CD14-positive monocyte (primary cell): ENCODE measurements at regions not wholly inside any gene's neighbourhood (a gene's known extent, or its start where the extent isn't known, plus 50 kb on each side); places are given as distances from the start of the nearest gene placed in this dataset.

Experiments used
- DNase-seq, 3 donors: peaks; one replicate each; pipeline ENCODE4 v3.0.0-alpha.2; 2011 to 2022
- H2AFZ ChIP-seq: 2 replicates; pipeline ENCODE4 v1.6.0; 2012; ENCODE audit warnings: mild to moderate bottlenecking, low read depth, low read length, inconsistent platforms; ENCODE audit not compliant: insufficient read depth, poor library complexity, severe bottlenecking
- H3K27ac ChIP-seq, 2 donors: 1 replicate in 1 of 2; 2 replicates in 1 of 2; pipeline ENCODE4 v1.5.1; 2012 to 2013; ENCODE audit warnings: low read length in 2 of 2, control low read depth in 1 of 2, inconsistent platforms in 1 of 2, low read depth in 1 of 2, mild to moderate bottlenecking in 1 of 2
- H3K27me3 ChIP-seq, 2 donors: one replicate each; pipeline versions ENCODE4 v1.6.0 to v1.6.1; 2011 to 2013; ENCODE audit warnings: low read length in 2 of 2; ENCODE audit not compliant: control insufficient read depth in 2 of 2, insufficient read depth in 2 of 2
- H3K36me3 ChIP-seq, 2 donors: replicated peaks in 1 of 2; 1 replicate in 1 of 2; 2 replicates in 1 of 2; pipeline versions ENCODE4 v1.5.1 to v1.6.1; 2012 to 2013; ENCODE audit warnings: low read length in 2 of 2, control low read depth in 1 of 2, inconsistent platforms in 1 of 2, mild to moderate bottlenecking in 1 of 2; ENCODE audit not compliant: insufficient read depth in 2 of 2, control insufficient read depth in 1 of 2
- H3K4me1 ChIP-seq, 2 donors: 1 replicate in 1 of 2; 2 replicates in 1 of 2; pipeline versions ENCODE4 v1.5.1 to v1.6.1; 2012 to 2013; ENCODE audit warnings: low read length in 2 of 2, control low read depth in 1 of 2, inconsistent platforms in 1 of 2, mild to moderate bottlenecking in 1 of 2, moderate library complexity in 1 of 2; ENCODE audit not compliant: insufficient read depth in 2 of 2, control insufficient read depth in 1 of 2
- H3K4me2 ChIP-seq: replicated peaks from 2 replicates; pipeline ENCODE3; 2012; ENCODE audit warnings: low read length, moderate library complexity, mild to moderate bottlenecking; ENCODE audit not compliant: poor library complexity, severe bottlenecking; ENCODE audit errors: extremely low read depth
- H3K4me3 ChIP-seq, 3 experiments: fragments of 200-600 bp in 1 of 3; sonication (generic) in 1 of 3; replicated peaks in 1 of 3; 1 replicate in 2 of 3; 2 replicates in 1 of 3; pipeline ENCODE4 v1.5.1; 2011 to 2013; ENCODE audit warnings: low read length in 3 of 3, mild to moderate bottlenecking in 3 of 3, control low read depth in 2 of 3, low read depth in 2 of 3, inconsistent platforms in 1 of 3, moderate library complexity in 1 of 3
- H3K79me2 ChIP-seq: 2 replicates; pipeline ENCODE4 v1.6.0; 2012; ENCODE audit warnings: mild to moderate bottlenecking, control low read depth, inconsistent platforms, low read length, moderate library complexity; ENCODE audit not compliant: insufficient read depth
- H3K9ac ChIP-seq: 2 replicates; pipeline ENCODE4 v1.6.0; 2017; ENCODE audit warnings: low read length, mild to moderate bottlenecking; ENCODE audit not compliant: insufficient read depth, poor library complexity, severe bottlenecking
- H3K9me3 ChIP-seq, 2 donors: replicated peaks in 1 of 2; 1 replicate in 1 of 2; 2 replicates in 1 of 2; pipeline versions ENCODE4 v1.5.1 to v1.6.1; 2012 to 2013; ENCODE audit warnings: low read length in 2 of 2, control low read depth in 1 of 2; ENCODE audit not compliant: control insufficient read depth in 1 of 2, insufficient read depth in 1 of 2
- H4K20me1 ChIP-seq: 2 replicates; pipeline ENCODE4 v1.6.0; 2012; ENCODE audit warnings: mild to moderate bottlenecking, low read length, control low read depth, moderate library complexity; ENCODE audit not compliant: insufficient read depth
- H3K27ac Mint-ChIP-seq, 7 donors: one replicate each; pipeline ENCODE4 v1.8.0; 2020; ENCODE audit warnings: mild to moderate bottlenecking in 7 of 7, mixed read lengths in 7 of 7, moderate library complexity in 6 of 7, inconsistent platforms in 2 of 7
- H3K27me3 Mint-ChIP-seq, 3 donors: one replicate each; pipeline ENCODE4 v1.8.0; 2021 to 2022; ENCODE audit warnings: low read depth in 3 of 3, mild to moderate bottlenecking in 3 of 3, mixed read lengths in 3 of 3, moderate library complexity in 3 of 3, inconsistent platforms in 1 of 3
- H3K36me3 Mint-ChIP-seq, 2 donors: one replicate each; pipeline ENCODE4 v1.8.0; 2020; ENCODE audit warnings: mixed read lengths in 2 of 2, inconsistent platforms in 1 of 2, mild to moderate bottlenecking in 1 of 2
- H3K4me1 Mint-ChIP-seq: one replicate; pipeline ENCODE4 v1.8.0; 2020; ENCODE audit warnings: mild to moderate bottlenecking, mixed read lengths
- H3K4me3 Mint-ChIP-seq, 2 donors: one replicate each; pipeline ENCODE4 v1.8.0; 2020; ENCODE audit warnings: mild to moderate bottlenecking in 2 of 2, mixed read lengths in 2 of 2, moderate library complexity in 1 of 2
- H3K9me3 Mint-ChIP-seq, 7 donors: one replicate each; pipeline ENCODE4 v1.8.0; 2020 to 2022; ENCODE audit warnings: mixed read lengths in 7 of 7, mild to moderate bottlenecking in 6 of 7, moderate library complexity in 6 of 7, inconsistent platforms in 2 of 7
- CTCF ChIP-seq: fragments of 200-600 bp; IDR thresholded peaks from one replicate; pipeline ENCODE4 v1.8.0; 2022; ENCODE audit warnings: antibody characterized with exemption, mild to moderate bottlenecking
- WGBS: methylation state at CpG from one replicate; pipeline ENCODE4 v1.1.5; 2013; ENCODE audit warnings: missing lambda C conversion rate; ENCODE audit not compliant: insufficient coverage; 5-methylcytosine and 5-hydroxymethylcytosine counted together
- intact Hi-C, 2 donors: fragments of 100-400 bp; cut with micrococcal nuclease; formaldehyde crosslinking; loops; one replicate each; pipeline versions ENCODE4 v1.15.0 to v1.15.1; 2023

GRCh38 chr2:215671691-215672090 lies 235.8 kb upstream of the FN1 start:
- Histone ChIP-seq H3K4me3 (no peak overlapping the region), H3K4me2 (no peak overlapping the region), H3K4me1 (peaks cover 0 to under 1% of the 10 kb centered on the region in 2 donors), H3K9me3 (no peaks in the 10 kb centered on the region), H3K9ac (no peak overlapping the region), H3K36me3 (no peaks in the 10 kb centered on the region), H4K20me1 (no peaks in the 10 kb centered on the region), H3K27me3 (peaks cover 40 to 71% of the 10 kb centered on the region in 2 donors), H3K79me2 (no peaks in the 10 kb centered on the region), H3K27ac (no peak overlapping the region), H2AFZ (no peak overlapping the region)
- Mint-ChIP-seq H3K27me3 (peaks cover 24 to 69% (median 28%) of the 10 kb centered on the region in 3 donors), H3K9me3 (peaks cover 0 to 9% (median 2%) of the 10 kb centered on the region in 7 donors), H3K36me3 (peaks cover 0 to 4% of the 10 kb centered on the region in 2 donors), H3K4me1 (no peaks in the 10 kb centered on the region), H3K27ac (no peak overlapping the region), H3K4me3 (no peak overlapping the region)
- 100% methylated on average over 2 of the region's 6 CpGs for WGBS
- DNase-seq: no peak
- TF ChIP-seq CTCF: no peak
- intact Hi-C loops: no loop called here

GRCh38 chr2:215671244-215671643 lies 235.4 kb upstream of the FN1 start:
- no peak for DNase-seq
- H3K4me1 ChIP-seq: no peaks in the 10 kb centered on the region
- intact Hi-C loops: no loop called here

More at GRCh38 chr2:215671244-215671643, 235.4 kb upstream of the FN1 start:
- no peaks in the 10 kb centered on the region for H4K20me1 ChIP-seq
- H3K4me2 ChIP-seq: no peak overlapping the region
- WGBS: 95% methylated on average over 2 of the region's 2 CpGs
- no peak overlapping the region for H3K27ac ChIP-seq
- Mint-ChIP-seq H3K4me3 (peak overlapping the region in 1 of 2 donors; percentile 56), H3K9me3 (peaks cover 0 to 9% (median 2%) of the 10 kb centered on the region in 7 donors), H3K27me3 (peaks cover 24 to 68% (median 26%) of the 10 kb centered on the region in 3 donors), H3K36me3 (peaks cover 0 to 4% of the 10 kb centered on the region in 2 donors), H3K27ac (no peak overlapping the region), H3K4me1 (peaks cover 2% of the 10 kb centered on the region)
- H3K9ac ChIP-seq: no peak overlapping the region
- H3K9me3 ChIP-seq: no peaks in the 10 kb centered on the region
- H3K36me3 ChIP-seq: no peaks in the 10 kb centered on the region
- no peak overlapping the region for H2AFZ ChIP-seq
- no peak overlapping the region for H3K4me3 ChIP-seq
- H3K27me3 ChIP-seq: peaks cover 40 to 70% of the 10 kb centered on the region in 2 donors
- no peaks in the 10 kb centered on the region for H3K79me2 ChIP-seq
- no peak for TF ChIP-seq CTCF
